K562 (cell line): ENCODE measurements at regions not wholly inside any gene's neighbourhood (a gene's known extent, or its start where the extent isn't known, plus 50 kb on each side); places are given as distances from the start of the nearest gene placed in this dataset.

Experiments used
- ATAC-seq: fragments of 200-7000 bp; cut with Tn5 transposase; 3 replicates; pipeline ENCODE4 v1.9.1; 2020; ENCODE audit warnings: moderate library complexity
- BruUV-seq: library from RNA; stranded (reverse); fragments of 400-500 nt; replicated peaks from 2 replicates; lab custom pipeline; 2021; lab: Mats Ljungman, UMichigan
- CTCF ChIA-PET: fragments of 300-600 bp; formaldehyde crosslinking; extraction: SDS; loops from one replicate; lab custom pipeline; 2021; ENCODE audit warnings: low intra/inter-chr PET ratio; lab: Yijun Ruan, JAX
- POLR2A ChIA-PET: fragments of 300-600, 350-650 bp; sonication (Branson Sonifier 250); formaldehyde crosslinking; extraction: SDS; loops from one replicate; lab custom pipeline; 2021; ENCODE audit warnings: antibody characterized with exemption, inconsistent platforms; lab: Yijun Ruan, JAX
- DNase-seq, 4 experiments: peaks; one replicate each; pipeline versions ENCODE4 v3.0.0 to v3.0.0-alpha.2; 2011 to 2018; ENCODE audit warnings: low spot score in 3 of 4, mixed read lengths in 3 of 4; ENCODE audit errors: extremely low read depth in 1 of 4
- FAIRE-seq: peaks from 2 replicates; lab custom pipeline; 2011; peaks lifted over from hg19 to GRCh38; lab: Jason Lieb, UNC
- H2AFZ ChIP-seq: 2 replicates; pipeline ENCODE4 v1.6.0; 2011; ENCODE audit warnings: low read depth, low read length, control low read depth, inconsistent platforms
- H3K27ac ChIP-seq: fragments of 200-600 bp; 3 replicates; pipeline ENCODE4 v1.8.0; 2011; ENCODE audit warnings: low read depth, mild to moderate bottlenecking, control low read depth, inconsistent platforms, low read length, moderate library complexity, mixed read lengths; ENCODE audit errors: extremely low read depth
- H3K27me3 ChIP-seq, 2 experiments: fragments of 300-600 bp in 1 of 2; 2 replicates in 1 of 2; 3 replicates in 1 of 2; pipeline versions ENCODE4 v1.6.0 to v1.8.0; 2011; ENCODE audit warnings: inconsistent platforms in 2 of 2, low read length in 2 of 2, mild to moderate bottlenecking in 1 of 2, mixed read lengths in 1 of 2, moderate library complexity in 1 of 2; ENCODE audit not compliant: control insufficient read depth in 2 of 2, insufficient read depth in 2 of 2
- H3K36me3 ChIP-seq: fragments of 300-600 bp; 3 replicates; pipeline ENCODE4 v1.8.0; 2011; ENCODE audit warnings: mild to moderate bottlenecking, low read length, inconsistent platforms; ENCODE audit not compliant: control insufficient read depth, insufficient read depth
- H3K4me1 ChIP-seq, 2 experiments: fragments of 200-600 bp in 1 of 2; replicated peaks in 1 of 2; 2 replicates in 1 of 2; 3 replicates in 1 of 2; pipeline versions ENCODE4 v1.5.1 to v1.8.0; 2011; ENCODE audit warnings: inconsistent platforms in 2 of 2, low read length in 2 of 2, mild to moderate bottlenecking in 1 of 2, mixed read lengths in 1 of 2, moderate library complexity in 1 of 2; ENCODE audit not compliant: control insufficient read depth in 2 of 2, insufficient read depth in 2 of 2
- H3K4me2 ChIP-seq: 2 replicates; pipeline ENCODE4 v1.6.1; 2011; ENCODE audit warnings: low read length, control low read depth, inconsistent platforms, mixed read lengths; ENCODE audit not compliant: insufficient read depth
- H3K4me3 ChIP-seq: fragments of 200-600 bp; sonication (generic), shearing (Covaris generic); 2 replicates; pipeline ENCODE4 v1.5.1; 2016; ENCODE audit warnings: control low read depth, inconsistent platforms
- H3K79me2 ChIP-seq: fragments of 200-600 bp; 3 replicates; pipeline ENCODE4 v1.8.0; 2011; ENCODE audit warnings: low read length, inconsistent platforms; ENCODE audit not compliant: control insufficient read depth, insufficient read depth
- H3K9ac ChIP-seq, 2 experiments: 2 replicates each; pipeline versions ENCODE4 v1.6.0 to v1.6.1; 2011; ENCODE audit warnings: low read depth in 2 of 2, low read length in 2 of 2, control low read depth in 1 of 2, inconsistent platforms in 1 of 2, mild to moderate bottlenecking in 1 of 2, mixed read lengths in 1 of 2; ENCODE audit not compliant: insufficient read depth in 1 of 2
- H3K9me1 ChIP-seq: one replicate; pipeline ENCODE4 v1.6.0; 2011; ENCODE audit warnings: inconsistent platforms, mild to moderate bottlenecking, low read length, moderate library complexity; ENCODE audit not compliant: control insufficient read depth, insufficient read depth
- H3K9me3 ChIP-seq: replicated peaks from 2 replicates; pipeline ENCODE4 v1.5.1; 2011; ENCODE audit warnings: low read depth, low read length, inconsistent platforms; ENCODE audit not compliant: control insufficient read depth, insufficient read depth
- H4K20me1 ChIP-seq: replicated peaks from 2 replicates; pipeline ENCODE4 v1.6.1; 2011; ENCODE audit warnings: low read length, inconsistent platforms, mixed read lengths; ENCODE audit not compliant: control insufficient read depth, insufficient read depth
- TFE3 ChIP-seq: fragments of 450-650 bp; formaldehyde crosslinking; IDR thresholded peaks from 2 replicates; pipeline ENCODE4 v1.4.0; 2020; ENCODE audit warnings: mild to moderate bottlenecking, mixed read lengths
- VEZF1 ChIP-seq: fragments of 200-800 bp; sonication (Bioruptor generic); IDR thresholded peaks from 2 replicates; pipeline ENCODE4 v1.6.1; 2017; ENCODE audit warnings: missing genetic modification characterization, missing compliant biosample characterization
- WGBS: fragments of 100-300 bp; shearing (Covaris generic); methylation state at CpG from one replicate; pipeline ENCODE4 v1.1.6; 2016; ENCODE audit warnings: low coverage, mixed read lengths; ENCODE audit not compliant: insufficient coverage; ENCODE audit errors: missing lambda C conversion rate; 5-methylcytosine and 5-hydroxymethylcytosine counted together
- in situ Hi-C: fragments of 300-500 bp; cut with MboI; formaldehyde crosslinking; loops from 4 replicates; pipeline ENCODE4 v1.15.0; 2018; ENCODE audit warnings: inconsistent platforms, mixed read lengths
- intact Hi-C: fragments of 100-400 bp; cut with micrococcal nuclease; formaldehyde crosslinking; loops from 2 replicates; pipeline ENCODE4 v1.14.2; 2022

- Histone ChIP-seq H4K20me1 (no peaks in the 10 kb centered on the region), H3K4me1 (no peaks in the 10 kb centered on the region), H3K36me3 (no peaks in the 10 kb centered on the region), H2AFZ (no peak overlapping the region), H3K4me2 (no peak overlapping the region), H3K79me2 (no peaks in the 10 kb centered on the region), H3K9me3 (no peaks in the 10 kb centered on the region), H3K27me3 (peaks cover 0 to 17% of the 10 kb centered on the region in 2 experiments; a peak in 3 of 5 replicates), H3K9me1 (no peaks in the 10 kb centered on the region), H3K4me3 (no peak overlapping the region), H3K9ac (no peak overlapping the region), H3K27ac (no peak overlapping the region)
- ATAC-seq (no peak), FAIRE-seq (no peak), DNase-seq (no peak)
- ChIA-PET CTCF (no interaction called here), POLR2A (interaction anchor here (1.1 kb wide), 1 partner anchor 15 kb away, joined by 3 read pairs; no protein-coding TSS in a partner anchor)
- in situ Hi-C loops (no loop called here), intact Hi-C loops (no loop called here)
- BruUV-seq: no TSS peak
- TF ChIP-seq VEZF1 (no peak), TFE3 (CRISPR knock-in tag) (peak; percentile 38)
- 0% methylated on average over 2 of the region's 2 CpGs for WGBS
Measured at GRCh38 chr10:3000048-3000447, 67.3 kb upstream of the PFKP start.
